NB4 (cell line): ENCODE measurements at regions not wholly inside any gene's neighbourhood (a gene's known extent, or its start where the extent isn't known, plus 50 kb on each side); places are given as distances from the start of the nearest gene placed in this dataset.

ENCODE experiments used
- POLR2A ChIP-seq: IDR thresholded peaks from 2 replicates; pipeline ENCODE4 v1.6.1; 2011; ENCODE audit warnings: mild to moderate bottlenecking; ENCODE audit not compliant: insufficient read length; ENCODE audit errors: extremely low read depth
- TF ChIP-seq, protein P1 (sequence below): IDR thresholded peaks from 2 replicates; pipeline ENCODE4 v1.6.1; 2011; ENCODE audit warnings: low read depth, low read length

DNA sequence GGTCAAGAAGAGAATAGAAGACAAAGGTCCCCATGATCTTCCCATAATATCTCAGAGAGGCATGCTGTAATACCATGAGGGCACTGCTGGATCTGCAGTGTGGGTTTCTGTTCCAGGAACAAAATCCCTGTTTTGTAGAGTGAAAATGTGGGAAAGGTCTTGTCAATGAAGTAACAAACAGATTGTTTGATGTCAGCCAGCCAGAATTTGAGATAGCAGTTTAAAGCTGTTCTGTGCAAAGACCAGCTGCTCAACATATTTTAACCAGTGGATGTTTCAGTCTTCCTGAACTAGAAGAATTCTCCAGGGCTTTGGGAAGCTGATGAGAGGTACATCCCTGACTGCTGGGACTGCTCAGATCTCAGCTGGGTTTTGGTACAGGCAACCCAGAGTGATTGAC lies 1012.5 kb downstream of the DNAJB9 start:
- TF ChIP-seq, protein P1, sequence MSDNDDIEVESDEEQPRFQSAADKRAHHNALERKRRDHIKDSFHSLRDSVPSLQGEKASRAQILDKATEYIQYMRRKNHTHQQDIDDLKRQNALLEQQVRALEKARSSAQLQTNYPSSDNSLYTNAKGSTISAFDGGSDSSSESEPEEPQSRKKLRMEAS = no peak
- no peak for TF ChIP-seq POLR2A
